NCI-H2196 (cell line): ENCODE measurements at regions not wholly inside any gene's neighbourhood (a gene's known extent, or its start where the extent isn't known, plus 50 kb on each side); places are given as distances from the start of the nearest gene placed in this dataset.
"Not testable (repeated sequence)": the region's sequence is repeated elsewhere in the genome, so short reads cannot be mapped to it uniquely, and the experiment has no call there.

Experiments
- DNase-seq: peaks from one replicate; lab custom pipeline; 2025; ENCODE audit not compliant: unreplicated experiment; lab: John Stamatoyannopoulos, UW

DNA sequence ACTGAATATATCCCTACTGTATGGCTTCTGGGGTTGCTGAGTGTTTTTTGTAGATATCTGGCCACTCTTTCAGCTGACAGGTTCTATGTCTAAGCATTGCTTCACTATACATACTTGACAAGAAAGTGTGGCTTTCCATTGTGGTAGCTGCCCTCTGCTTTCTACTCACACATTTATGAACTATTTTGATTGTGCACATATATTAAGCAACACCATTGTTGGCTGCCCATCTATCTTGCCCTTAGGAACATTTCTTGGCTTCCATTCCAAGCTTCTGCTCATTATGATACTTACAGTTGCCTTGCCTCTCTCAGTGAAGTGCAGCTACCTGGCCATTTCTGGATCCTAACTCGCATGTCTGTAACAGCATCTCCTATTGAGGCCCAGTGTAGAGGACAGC lies 153.6 kb upstream of the MOCS2 start:
- no peak for DNase-seq

- no peak for DNase-seq
Measured at GRCh38 chr5:53265043-53265442, 155.5 kb upstream of the MOCS2 start.

DNA sequence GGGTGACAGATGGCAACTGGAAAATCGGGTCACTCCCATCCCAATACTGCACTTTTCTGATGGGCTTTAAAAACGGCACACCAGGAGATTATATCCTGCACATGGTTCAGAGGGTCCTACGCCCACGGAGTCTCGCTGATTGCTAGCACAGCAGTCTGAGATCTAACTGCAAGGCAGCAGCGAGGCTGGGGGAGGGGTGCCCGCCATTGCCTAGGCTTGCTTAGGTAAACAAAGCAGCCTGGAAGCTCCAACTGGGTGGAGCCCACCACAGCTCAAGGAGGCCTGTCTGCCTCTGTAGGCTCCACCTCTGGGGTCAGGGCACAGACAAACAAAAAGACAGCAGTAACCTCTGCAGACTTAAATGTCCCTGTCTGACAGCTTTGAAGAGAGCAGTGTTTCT lies 158.7 kb upstream of the MOCS2 start:
- not testable (repeated sequence) for DNase-seq

DNA sequence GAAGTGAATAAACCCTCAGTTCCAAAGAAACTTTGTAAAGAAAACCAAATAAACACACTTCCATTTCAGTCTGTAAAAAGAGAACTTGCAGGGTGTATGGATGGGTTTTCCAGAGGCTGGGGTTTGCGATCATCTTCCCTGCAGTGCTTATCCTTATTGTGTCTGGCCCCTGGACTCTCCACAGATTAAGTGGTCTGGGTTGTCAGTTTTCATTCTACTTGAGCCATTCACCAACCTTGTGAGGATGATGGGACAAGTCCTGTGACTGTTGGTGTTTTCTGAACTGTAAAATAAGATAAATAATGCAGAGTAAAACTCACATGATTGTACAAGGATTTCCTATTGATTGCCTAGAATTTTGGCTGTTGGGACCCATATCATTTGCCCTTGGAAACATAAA lies 166.1 kb upstream of the MOCS2 start:
- DNase-seq = no peak

DNA sequence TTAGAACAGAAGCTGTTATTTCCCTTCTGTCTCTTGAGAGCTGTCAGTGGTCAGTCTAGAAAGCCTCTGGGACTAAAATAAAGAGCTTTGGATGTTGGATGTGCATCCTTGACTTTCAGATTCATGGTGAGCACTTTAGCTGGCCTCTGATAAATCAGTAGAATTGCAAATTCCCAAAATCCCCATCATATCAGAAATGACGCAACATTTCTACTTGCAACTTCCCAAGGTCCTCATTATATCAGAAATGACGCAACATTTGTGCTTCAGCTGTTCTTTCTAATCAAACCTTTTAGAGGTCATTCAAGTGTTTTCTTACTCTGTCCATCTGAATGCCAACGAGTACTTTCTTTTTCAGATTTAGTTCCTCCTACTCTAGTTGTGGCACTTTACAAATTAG lies 167.3 kb upstream of the MOCS2 start:
- DNase-seq = no peak

DNA sequence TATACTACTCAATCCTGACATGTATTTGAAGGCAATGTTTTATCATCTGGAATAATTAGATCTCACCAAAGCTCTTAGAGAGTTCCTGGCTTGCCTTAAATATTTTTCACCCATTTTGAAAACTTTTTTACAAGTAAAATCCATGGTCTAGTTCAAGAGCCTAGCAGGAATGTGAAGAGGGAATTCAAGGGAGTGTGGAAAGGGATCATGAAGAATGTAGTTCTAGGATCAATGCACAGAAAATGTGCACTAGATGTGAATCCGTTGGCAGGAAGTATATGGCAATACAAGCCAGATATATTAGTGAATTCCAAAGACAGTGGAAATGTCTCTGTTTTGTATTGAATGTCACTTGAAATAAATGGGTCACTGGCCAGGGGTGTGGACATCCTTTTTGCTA lies 167.9 kb upstream of the MOCS2 start:
- no peak for DNase-seq

DNA sequence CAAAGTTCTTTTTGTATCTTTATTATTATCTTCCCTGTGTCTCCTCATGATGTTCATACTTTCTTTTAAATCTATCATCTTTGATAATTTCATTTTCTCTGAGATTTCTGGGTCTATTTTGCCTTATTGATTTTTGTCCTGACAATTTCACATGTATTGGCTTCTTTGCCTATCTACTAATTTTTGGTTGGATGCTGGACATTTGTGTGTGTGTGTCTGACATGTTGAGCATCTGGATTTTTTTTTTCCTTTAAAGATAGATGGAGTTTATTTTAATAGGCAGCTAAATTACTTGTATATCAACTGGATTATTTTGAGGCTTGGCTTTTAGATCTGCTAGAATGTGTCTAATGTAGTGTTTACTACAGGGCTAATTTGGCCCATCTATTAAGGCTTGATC lies 178.0 kb upstream of the MOCS2 start:
- no peak for DNase-seq

DNA sequence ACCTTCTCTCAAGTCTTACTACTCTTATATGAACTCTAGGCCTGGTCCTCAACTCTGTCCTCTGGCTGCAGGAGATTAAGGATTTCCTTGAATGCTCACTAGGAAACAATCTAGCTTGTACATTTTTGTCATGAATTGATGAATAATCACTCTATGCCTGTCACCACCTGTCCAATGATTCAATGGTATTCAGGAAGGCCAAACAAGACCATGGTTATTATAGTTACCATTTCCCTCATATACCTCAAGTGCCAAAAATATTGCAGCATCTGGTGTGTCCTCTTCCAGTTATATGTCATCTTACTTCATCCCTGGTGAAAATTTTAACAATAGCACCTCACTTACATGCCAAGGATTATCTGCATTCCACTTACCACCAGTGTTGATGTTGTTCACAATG lies 179.0 kb upstream of the MOCS2 start:
- no peak for DNase-seq

GRCh38 chr5:53291047-53291446 lies 181.5 kb upstream of the MOCS2 start:
- DNase-seq = no peak

DNA sequence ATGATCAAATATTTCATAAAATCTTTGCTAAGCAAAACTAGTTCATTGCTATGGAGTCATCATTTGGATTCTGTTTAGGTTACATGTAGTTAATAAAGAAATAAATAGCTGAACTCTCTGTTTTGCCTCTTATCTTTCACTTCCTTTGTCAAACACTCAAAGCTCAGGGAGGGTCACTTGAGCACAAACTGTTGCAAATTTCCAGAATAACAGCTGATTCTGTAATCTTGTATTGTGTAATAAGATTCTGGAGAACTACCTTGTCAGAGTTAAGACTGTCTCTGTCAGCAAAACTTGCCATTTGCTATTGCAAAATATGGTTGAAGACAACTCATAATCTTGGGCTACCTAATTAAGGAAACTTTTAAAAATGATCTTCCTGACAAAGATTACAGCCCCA lies 182.0 kb upstream of the MOCS2 start:
- no peak for DNase-seq

GRCh38 chr5:53298841-53299240 lies 181.6 kb upstream of the FST start:
- DNase-seq = no peak

DNA sequence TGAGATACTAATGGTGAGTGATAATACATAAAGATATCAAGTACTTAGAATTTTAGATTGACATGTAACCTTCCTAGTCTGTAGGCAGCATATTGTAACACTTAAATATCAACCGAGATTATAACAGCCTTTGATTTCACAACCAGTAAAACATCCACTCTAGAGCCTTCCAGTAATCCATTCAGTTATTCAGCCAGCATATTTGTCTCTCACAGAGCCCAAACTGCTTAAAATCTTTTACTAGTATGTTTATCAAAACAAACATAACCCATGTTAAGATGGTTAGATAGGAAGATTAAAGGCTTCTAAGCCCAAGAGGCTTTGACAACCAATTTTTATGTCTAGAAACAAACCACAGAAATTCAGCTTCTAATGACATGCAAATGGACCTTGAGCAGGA lies 177.9 kb upstream of the FST start:
- no peak for DNase-seq

GRCh38 chr5:53303105-53303504 lies 177.3 kb upstream of the FST start:
- DNase-seq = no peak

DNA sequence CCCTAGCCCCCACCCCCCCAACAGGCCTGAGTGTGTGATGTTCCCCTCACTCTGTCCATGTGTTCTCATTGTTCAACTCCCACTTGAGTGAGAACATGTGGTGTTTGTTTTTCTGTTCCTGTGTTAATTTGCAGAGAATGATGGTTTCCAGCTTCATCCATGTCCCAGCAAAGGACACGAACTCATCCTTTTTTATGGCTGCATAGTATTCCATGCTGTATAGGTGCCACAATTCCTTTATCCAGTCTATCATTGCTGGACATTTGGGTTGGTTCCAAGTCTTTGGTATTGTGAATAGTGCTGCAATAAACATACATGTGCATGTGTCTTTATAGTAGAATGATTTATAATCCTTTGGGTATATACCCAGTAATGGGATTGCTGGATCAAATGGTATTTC lies 175.1 kb upstream of the FST start:
- DNase-seq = not testable (repeated sequence)

DNA sequence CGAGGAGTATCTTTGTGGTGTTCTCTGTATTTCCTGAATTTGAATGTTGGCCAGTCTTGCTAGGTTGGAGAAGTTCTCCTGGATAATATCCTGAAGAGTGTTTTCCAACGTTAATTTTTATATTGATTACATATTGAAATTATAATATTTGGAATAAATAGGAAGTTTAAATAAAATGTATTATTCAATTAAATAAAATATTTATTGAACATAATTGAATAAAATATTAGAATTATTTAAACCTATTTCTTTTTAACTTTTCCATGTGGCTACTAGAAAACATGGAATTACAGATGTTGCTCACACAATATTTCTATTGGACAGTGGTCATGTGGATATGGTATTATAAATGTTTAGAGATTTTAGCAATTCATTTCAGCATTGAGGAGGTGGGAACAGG lies 170.8 kb upstream of the FST start:
- DNase-seq = no peak

GRCh38 chr5:53311681-53312080 lies 168.7 kb upstream of the FST start:
- DNase-seq = no peak

GRCh38 chr5:53313145-53313544 lies 167.3 kb upstream of the FST start:
- no peak for DNase-seq

DNA sequence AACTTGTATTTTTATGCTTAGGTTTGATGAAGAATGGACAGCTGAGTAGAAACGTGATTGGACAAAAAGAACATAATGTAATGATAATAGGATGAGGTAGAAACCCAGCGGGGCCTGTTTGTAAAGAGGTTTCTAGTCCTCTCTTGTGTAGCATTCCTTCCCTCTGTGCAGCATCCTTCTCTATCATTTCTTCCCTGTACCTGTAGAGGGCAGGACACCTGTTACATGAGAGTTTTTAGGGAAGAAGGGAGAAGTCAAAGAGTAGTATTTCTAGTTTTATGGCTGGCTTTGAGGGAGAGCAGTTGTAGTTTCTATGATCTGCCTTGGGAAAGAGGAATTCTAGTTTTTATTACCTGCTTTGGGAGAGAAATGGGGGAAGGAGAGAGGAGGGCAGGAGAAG lies 162.1 kb upstream of the FST start:
- DNase-seq = no peak

DNA sequence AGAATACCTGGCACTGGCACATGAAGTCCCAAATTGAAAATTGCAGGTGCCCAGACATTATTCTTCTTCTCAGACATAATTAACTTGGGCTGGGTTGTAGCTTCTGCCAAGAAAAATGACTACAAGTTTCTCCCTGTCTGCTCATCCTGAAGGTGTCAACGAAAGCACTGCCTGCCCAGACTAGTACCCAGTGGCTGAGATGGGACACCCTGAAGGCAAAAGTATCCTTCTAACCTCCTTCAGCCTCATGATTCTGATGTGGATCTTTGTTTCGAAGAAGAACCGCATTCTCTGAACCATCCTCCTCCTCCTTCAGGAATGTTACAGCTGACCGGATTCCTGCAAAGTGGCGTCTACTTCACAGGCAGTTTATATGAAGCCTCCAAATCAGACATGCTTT lies 161.1 kb upstream of the FST start:
- no peak for DNase-seq

DNA sequence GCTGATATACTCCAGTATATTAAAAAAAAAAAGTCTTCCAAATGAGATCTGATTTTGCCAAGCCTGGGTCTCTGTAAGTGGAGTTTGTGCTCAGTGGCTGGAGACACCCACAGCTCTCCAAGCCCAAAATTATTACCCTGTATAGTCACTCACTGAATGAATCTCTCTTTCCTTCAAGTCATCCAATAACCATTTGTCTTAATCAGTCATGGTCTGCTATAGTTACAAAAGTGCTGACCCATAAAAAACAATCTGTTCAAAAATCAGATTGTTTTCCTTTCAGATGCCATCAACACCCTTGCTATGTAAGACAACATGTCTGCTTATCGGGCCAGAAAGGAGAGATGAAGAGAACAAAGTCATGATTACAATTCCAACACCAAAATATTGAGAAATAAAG lies 159.4 kb upstream of the FST start:
- DNase-seq = no peak

DNA sequence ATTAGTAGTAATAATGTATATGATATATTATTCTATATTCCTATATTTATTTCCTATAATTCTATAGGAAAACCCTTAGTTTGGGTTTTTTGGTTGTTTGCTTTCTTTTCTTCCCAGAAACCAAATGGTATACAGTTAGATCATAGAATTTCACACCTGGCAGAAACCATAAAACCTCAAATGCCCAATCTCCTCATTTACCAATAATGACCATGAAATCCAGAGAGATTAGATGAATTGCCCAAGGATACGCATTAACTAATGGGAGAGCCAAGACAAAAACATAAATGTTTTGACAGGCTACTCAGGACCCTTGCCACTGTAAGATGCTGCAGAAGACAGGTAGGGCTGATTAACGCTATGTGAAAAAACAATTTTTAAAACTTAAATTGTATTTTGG lies 158.7 kb upstream of the FST start:
- DNase-seq = no peak

DNA sequence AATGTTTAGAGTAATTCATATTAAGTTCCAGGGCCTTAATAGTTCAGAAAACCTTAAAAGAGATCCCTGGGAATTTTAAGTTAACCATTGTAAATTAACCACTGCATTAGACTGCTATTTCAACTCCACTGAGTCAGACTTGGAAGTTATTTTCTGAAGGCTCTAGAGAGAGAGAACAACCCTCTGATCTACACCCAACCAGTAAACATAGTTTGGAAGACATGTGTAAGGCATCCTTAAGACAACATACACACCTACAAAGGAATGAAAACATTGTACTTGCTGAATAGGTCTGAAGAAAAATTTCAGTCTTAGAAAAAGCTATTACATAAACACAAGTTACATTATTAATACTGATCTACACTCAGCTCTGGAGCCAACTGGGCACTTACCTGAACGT lies 158.2 kb upstream of the FST start:
- DNase-seq = no peak

GRCh38 chr5:53323511-53323910 lies 156.9 kb upstream of the FST start:
- DNase-seq = no peak

- no peak for DNase-seq
Measured at GRCh38 chr5:53323943-53324642, 156.3 kb upstream of the FST start.
